ENCODE measurements at regions not wholly inside any gene's neighbourhood (a gene's known extent, or its start where the extent isn't known, plus 50 kb on each side); places are given as distances from the start of the nearest gene placed in this dataset.
"Not testable (repeated sequence)": the region's sequence is repeated elsewhere in the genome, so short reads cannot be mapped to it uniquely, and the experiment has no call there.

DNA sequence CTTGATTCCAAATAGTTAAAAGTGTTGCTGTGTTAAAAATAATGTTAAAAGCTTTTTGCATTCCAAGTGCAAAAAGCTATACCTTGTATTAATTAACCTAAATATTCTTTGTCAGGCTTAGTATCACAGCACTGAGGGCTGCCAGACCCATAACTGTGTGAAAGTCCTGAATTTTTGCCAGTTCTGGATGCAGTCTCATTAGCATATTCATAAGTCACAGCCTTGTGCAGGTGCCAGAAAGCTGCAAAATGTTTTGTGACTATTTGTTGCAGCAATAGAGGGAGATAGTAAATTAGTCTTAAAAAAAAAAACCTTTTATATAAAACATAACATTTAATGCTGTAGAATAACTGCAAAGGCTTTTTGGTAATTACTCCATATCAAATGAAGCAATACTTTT lies 56.6 kb downstream of the SLITRK1 start:
- DNase-seq = no peak

DNA sequence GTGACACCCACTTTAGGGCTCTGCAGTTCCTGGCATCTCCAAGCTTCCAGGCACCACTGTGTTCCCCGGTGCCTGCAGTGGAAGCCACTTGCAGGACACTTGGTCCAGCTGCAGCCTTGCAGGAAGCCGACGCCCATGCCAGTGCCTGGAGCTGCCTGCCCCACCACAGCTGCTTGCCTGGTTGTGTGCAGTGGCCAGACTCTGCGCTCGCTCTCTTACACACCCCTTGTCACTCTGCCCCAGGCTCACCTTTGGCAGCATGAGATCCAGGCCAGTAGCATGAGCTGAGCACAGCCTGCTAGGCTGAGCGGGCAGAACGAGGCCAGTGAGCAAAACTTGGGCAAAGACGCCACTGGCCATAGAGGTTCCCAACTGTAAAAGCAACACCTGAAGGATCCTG lies 57.7 kb downstream of the SLITRK1 start:
- no peak for DNase-seq

GRCh38 chr13:83824120-83824519 lies 58.2 kb downstream of the SLITRK1 start:
- DNase-seq = no peak

- DNase-seq = no peak
Measured at GRCh38 chr13:83819611-83820010, 62.7 kb downstream of the SLITRK1 start.

DNA sequence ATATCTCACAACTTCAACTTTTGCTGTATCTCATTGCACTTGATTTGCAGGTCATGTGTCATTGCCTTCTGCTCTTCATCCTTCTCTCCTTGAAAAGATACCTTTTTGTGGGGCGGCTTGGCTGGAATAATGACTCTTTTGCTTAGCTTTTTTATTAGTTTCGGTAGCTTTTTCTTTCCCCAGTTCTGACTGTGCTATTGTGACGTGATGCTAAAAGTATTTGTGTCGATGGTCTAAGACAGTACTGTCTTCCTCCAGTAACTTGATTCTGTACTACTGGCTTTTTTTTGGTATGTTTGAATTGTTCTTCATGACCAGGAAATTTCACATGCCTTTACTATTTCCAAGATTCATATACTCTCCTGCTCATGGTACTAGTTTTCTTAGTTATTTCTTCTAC lies 63.1 kb downstream of the SLITRK1 start:
- no peak for DNase-seq

DNA sequence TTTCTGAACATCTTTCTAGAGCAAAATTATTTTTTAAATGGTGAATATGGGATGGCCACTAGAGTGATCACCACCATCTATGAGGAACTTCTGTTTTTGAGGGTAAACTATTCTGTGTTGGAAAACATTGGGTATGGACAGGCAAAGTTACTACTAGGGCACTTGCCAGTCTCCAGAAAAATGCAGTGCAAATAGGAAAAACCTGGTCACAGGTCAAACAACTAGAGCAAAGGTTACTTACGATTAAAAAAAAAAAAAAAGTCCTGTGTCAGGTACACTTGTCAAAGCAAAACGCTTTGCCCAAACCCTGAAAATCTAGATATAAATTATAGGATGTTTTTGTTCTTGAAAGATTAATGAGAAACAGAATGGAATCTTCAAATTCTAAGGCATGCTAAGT lies 66.2 kb downstream of the SLITRK1 start:
- no peak for DNase-seq

DNA sequence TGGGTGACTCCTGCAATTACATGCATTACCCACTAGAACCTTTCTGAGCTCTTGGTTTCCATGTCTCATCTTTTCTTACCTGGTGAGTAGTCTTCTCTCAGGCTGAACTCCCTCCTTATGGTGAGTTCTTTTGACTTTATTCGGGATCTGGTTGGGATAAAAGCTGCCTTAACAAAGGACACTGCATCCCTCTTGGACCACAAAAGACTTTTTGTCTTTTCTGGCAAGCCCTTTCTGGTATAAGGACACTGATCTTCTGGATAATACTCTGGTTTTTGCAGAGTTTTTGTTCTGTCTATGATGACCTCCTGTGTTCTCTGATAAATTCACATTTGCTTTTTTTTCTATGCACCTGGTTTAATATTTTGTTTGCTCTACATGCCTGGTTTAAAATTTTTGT lies 66.7 kb downstream of the SLITRK1 start:
- DNase-seq = no peak

DNA sequence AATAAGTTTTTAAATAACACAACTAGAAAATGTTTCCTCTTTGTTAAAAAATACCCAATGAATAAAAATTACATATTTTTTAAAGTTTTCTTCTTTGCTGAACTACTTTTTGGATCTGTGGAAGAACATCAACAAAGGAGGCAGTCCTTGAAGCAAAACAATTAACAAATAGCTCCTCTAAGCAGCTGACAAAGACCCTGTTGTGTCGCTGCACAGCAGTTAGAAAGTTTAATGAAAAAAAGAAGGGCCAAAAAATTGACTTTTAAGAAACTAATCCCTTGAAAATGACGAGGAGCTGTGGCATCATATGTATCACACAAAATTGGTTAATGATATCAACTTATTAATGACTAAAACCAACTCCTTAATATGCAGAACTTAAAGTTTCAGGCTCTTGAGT lies 72.1 kb downstream of the SLITRK1 start:
- DNase-seq = no peak

- DNase-seq = no peak
Measured at GRCh38 chr13:83804356-83804962, 77.8 kb downstream of the SLITRK1 start.

GRCh38 chr13:83798731-83799130 lies 83.5 kb downstream of the SLITRK1 start:
- no peak for DNase-seq

DNA sequence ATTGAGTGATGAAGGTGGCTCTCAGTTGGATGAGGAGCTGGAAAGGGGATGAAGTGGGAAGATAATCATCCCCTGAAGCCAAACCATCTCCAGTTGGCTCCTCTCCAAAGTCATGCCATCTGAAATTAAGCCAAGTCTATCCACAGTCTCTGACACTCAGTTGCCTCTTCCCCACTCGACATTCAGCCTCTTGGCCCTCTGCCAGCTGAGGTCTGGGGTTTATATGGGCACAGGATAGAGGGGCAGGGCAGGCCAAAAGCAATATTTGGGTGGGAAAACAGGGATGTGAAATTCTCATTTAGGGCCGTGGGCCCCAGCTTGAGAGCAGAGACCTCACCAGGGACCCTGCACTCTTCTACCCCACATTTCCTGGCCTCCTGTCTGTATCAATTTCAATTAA lies 85.9 kb downstream of the SLITRK1 start:
- DNase-seq = no peak

GRCh38 chr13:83794583-83794982 lies 87.7 kb downstream of the SLITRK1 start:
- DNase-seq = no peak

- no peak for DNase-seq
Measured at GRCh38 chr13:83780227-83780626, 102.0 kb downstream of the SLITRK1 start.

DNA sequence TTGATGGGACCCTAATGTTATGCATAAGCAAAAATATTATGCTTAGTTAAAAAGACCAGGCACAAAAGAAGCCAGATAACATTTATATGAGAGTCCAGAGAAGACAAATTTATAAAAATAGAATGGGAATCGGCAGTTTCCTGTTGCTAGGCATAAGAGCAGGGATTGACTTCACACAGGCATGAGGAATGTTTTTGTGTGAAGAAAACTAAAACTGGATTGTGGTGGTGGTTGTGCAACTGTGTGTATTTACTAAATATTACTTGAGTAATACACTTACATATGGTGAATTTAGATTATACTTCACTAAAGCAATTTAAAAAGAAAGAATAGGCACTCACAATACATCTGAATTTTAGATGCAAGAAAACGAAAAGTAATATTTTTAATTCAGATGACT lies 108.3 kb downstream of the SLITRK1 start:
- no peak for DNase-seq

DNA sequence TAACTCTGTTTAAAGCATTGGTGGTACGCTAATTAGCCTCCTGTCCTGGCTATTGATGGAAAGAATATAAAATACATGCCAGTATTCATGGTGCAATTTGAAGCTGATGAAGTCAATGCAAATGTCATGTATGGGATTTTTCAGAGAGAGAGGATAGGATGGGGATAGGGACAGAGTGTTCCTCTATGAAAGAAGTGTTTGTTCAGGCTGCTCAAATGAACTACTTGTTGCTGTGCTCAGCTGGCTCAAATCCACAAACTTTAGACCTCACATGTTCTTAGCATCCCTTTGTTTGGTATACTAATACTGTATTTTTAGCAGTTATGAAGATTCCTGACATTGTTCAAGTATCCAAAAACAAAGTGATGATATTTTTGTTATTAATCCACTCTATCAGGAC lies 116.5 kb downstream of the SLITRK1 start:
- no peak for DNase-seq

DNA sequence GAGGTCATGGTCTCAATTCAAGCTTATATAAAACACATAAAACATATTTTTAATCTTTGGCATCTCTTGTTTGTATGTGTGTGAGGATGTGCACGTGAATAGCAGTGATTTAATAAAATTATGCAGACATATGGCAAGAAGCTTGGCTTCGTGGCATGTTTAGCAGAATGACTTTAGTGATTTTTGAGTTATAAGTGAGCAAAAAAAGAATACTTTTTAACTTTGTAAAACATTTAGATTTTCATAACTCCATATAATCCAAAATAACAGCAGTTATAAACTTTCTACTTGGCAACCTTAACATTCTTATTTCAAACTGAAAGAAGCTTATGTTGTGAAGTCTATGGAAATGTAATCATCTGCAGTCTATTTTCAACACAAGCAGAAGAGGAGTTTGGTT lies 120.6 kb downstream of the SLITRK1 start:
- DNase-seq = no peak

- not testable (repeated sequence) for DNase-seq
Measured at GRCh38 chr13:83755210-83755609, 127.1 kb downstream of the SLITRK1 start.

DNA sequence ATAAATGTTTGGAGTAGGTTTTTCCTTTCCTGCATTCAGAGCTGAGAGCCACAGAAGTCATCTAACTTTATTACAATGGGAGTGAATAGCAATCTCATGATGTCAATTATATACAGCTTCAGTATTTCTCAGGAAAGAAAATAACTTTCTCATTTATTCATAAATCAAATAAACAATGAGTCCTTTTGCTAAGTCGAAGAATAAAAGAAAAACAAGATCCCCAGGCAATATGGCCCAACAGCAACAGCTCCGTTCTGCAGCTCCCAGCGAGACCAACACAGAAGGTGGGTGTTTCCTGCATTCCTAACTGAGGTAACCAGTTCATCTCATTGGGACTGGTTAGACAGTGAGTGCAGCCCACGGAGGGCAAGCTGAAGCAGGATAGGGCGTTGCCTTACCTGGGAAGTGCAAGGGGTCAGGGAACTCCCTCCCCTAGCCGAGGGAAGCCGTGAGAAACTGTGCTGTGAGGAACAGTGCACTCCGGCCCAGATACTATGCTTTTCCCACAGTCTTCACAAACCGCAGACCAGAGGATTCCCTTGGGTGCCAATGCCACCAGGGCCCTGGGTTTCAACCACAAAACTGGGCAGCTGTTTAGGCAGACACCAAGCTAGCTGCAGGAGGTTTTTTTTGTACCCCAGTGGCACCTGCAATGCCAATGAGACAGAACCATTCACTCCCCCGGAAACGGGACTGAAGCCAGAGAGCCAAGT lies 128.2 kb downstream of the SLITRK1 start:
- DNase-seq = no peak

- no peak for DNase-seq
Measured at GRCh38 chr13:83752141-83752540, 130.1 kb downstream of the SLITRK1 start.

GRCh38 chr13:83740622-83741021 lies 141.7 kb downstream of the SLITRK1 start:
- no peak for DNase-seq

GRCh38 chr13:83738407-83738806 lies 143.9 kb downstream of the SLITRK1 start:
- no peak for DNase-seq

DNA sequence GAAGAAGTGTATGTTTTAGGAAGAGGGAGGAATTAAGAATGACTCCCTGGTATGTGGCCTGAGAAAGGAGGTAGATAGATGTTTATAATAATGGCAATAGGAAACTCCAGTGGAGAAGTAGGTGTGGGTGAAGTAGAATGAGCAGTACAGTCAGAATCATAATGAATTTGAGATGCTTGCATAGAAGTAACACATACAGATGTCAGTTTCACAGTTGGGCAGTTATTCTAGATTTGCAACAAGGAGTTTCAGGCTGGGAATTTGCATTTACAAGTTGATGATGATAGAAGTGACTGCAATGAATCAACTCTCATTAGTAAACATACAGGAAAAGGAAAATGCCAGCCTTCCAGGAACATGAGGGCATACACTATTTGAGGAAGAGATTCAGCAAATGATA lies 149.0 kb downstream of the SLITRK1 start:
- no peak for DNase-seq

- DNase-seq = no peak
Measured at GRCh38 chr13:83732755-83733154, 149.5 kb downstream of the SLITRK1 start.

DNA sequence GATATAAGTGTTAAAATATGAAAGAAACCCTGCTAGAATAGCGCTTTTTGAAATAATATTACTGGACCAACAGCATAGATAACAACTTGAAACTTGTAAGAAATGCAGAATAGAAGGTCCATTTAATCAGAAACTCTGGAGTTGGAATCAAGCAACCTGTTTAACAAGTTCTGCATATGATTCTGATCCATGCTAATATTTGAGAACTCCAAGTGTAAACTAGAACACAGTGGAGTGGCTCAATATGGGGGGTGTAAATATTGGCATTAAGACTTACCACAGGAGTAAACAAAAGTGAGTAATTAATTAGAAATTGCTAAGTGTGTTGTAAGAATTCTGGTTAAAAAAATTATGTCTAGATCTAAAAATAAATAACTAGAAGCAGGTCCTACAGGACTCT lies 151.2 kb downstream of the SLITRK1 start:
- DNase-seq = no peak

- no peak for DNase-seq
Measured at GRCh38 chr13:83730674-83731073, 151.6 kb downstream of the SLITRK1 start.
